Testis (tissue), 2 donors: ENCODE measurements at regions not wholly inside any gene's neighbourhood (a gene's known extent, or its start where the extent isn't known, plus 50 kb on each side); places are given as distances from the start of the nearest gene placed in this dataset.

ENCODE experiments used
- DNase-seq: peaks from one replicate; pipeline ENCODE4 v3.0.0-alpha.2; 2019
- H3K27ac ChIP-seq, 2 donors: fragments of 200-600 bp; sonication (generic); one replicate each; pipeline ENCODE4 v1.5.1; 2019
- H3K27me3 ChIP-seq: fragments of 200-600 bp; sonication (generic); one replicate; pipeline ENCODE4 v1.5.1; 2019
- H3K36me3 ChIP-seq: fragments of 200-600 bp; sonication (generic); one replicate; pipeline ENCODE4 v1.5.1; 2017; ENCODE audit warnings: low read depth; ENCODE audit errors: missing control alignments
- H3K4me1 ChIP-seq: fragments of 200-600 bp; sonication (generic); one replicate; pipeline ENCODE4 v1.5.1; 2019
- H3K4me3 ChIP-seq, 2 donors: fragments of 200-600 bp; sonication (generic); one replicate each; pipeline ENCODE4 v1.5.1; 2017 to 2019
- H3K9me3 ChIP-seq: fragments of 200-600 bp; sonication (generic); one replicate; pipeline ENCODE4 v1.5.1; 2017
- CTCF ChIP-seq, 3 experiments: fragments of 450-650 bp in 2 of 3; fragments of 200-600 bp in 1 of 3; sonication (generic) in 1 of 3; IDR thresholded peaks; one replicate each; pipeline ENCODE4 v1.5.1; 2016 to 2019; ENCODE audit warnings: antibody characterized with exemption in 3 of 3, mild to moderate bottlenecking in 2 of 3, moderate library complexity in 1 of 3
- POLR2A ChIP-seq: fragments of 450-650 bp; IDR thresholded peaks from one replicate; pipeline ENCODE4 v1.6.1; 2017; ENCODE audit warnings: antibody characterized with exemption, mild to moderate bottlenecking, moderate library complexity
- WGBS, 2 donors: methylation state at CpG; one replicate each; pipeline ENCODE4 v1.1.5; 2018; 5-methylcytosine and 5-hydroxymethylcytosine counted together
- intact Hi-C: fragments of 100-400 bp; cut with DNase I; formaldehyde crosslinking; loops from one replicate; pipeline ENCODE4 v1.15.1; 2023; ENCODE audit warnings: low total_unique reads

GRCh38 chrX:150156615-150157014 lies 206.5 kb upstream of the MAMLD1 start:
- 90 to 95% methylated on average over 4 of the region's 4 CpGs for WGBS, 2 donors
- Histone ChIP-seq H3K27ac (no peak overlapping the region), H3K4me1 (no peaks in the 10 kb centered on the region), H3K9me3 (no peaks in the 10 kb centered on the region), H3K36me3 (no peaks in the 10 kb centered on the region), H3K4me3 (no peak overlapping the region), H3K27me3 (no peaks in the 10 kb centered on the region)
- DNase-seq, result no peak
- intact Hi-C loops, result no loop called here
- no peak for TF ChIP-seq POLR2A
- no peak for TF ChIP-seq CTCF (IDR thresholded peaks at IDR 0.05)

- no peak overlapping the region for H3K4me3 ChIP-seq
- intact Hi-C loops, result no loop called here
- no peaks in the 10 kb centered on the region for H3K27me3 ChIP-seq
- no peaks in the 10 kb centered on the region for H3K36me3 ChIP-seq
- 38 to 60% methylated on average over 2 of the region's 2 CpGs for WGBS, 2 donors
- no peak for DNase-seq
- H3K4me1 ChIP-seq, result no peaks in the 10 kb centered on the region
- TF ChIP-seq CTCF (IDR thresholded peaks at IDR 0.05) (no peak), POLR2A (no peak)
- no peaks in the 10 kb centered on the region for H3K9me3 ChIP-seq
- H3K27ac ChIP-seq, result no peak overlapping the region
Observed at GRCh38 chrX:150157291-150157690, 205.8 kb upstream of the MAMLD1 start.

- no peaks in the 10 kb centered on the region for H3K9me3 ChIP-seq
- H3K4me1 ChIP-seq, result no peaks in the 10 kb centered on the region
- H3K36me3 ChIP-seq, result no peaks in the 10 kb centered on the region
- no peak overlapping the region for H3K4me3 ChIP-seq
- H3K27ac ChIP-seq, result no peak overlapping the region
- no peak for TF ChIP-seq CTCF (IDR thresholded peaks at IDR 0.05)
- TF ChIP-seq POLR2A, result no peak
- no peaks in the 10 kb centered on the region for H3K27me3 ChIP-seq
- 74% methylated on average over 6 of the region's 9 CpGs; no CpG with 5 or more reads in 1 of the 2 donors for WGBS, 2 donors
- intact Hi-C loops, result no loop called here
- DNase-seq, result no peak
Observed at GRCh38 chrX:150158554-150159332, 204.4 kb upstream of the MAMLD1 start.

- H3K27ac ChIP-seq, result no peak overlapping the region
- H3K4me3 ChIP-seq, result no peak overlapping the region
- no peaks in the 10 kb centered on the region for H3K9me3 ChIP-seq
- intact Hi-C loops, result no loop called here
- no peaks in the 10 kb centered on the region for H3K36me3 ChIP-seq
- no peak for TF ChIP-seq POLR2A
- TF ChIP-seq CTCF (IDR thresholded peaks at IDR 0.05), result no peak
- no peak for DNase-seq
- WGBS, 2 donors, result 75 to 77% methylated on average over 3 of the region's 3 CpGs
- H3K4me1 ChIP-seq, result no peaks in the 10 kb centered on the region
- H3K27me3 ChIP-seq, result no peaks in the 10 kb centered on the region
Observed at GRCh38 chrX:150159537-150159936, 203.6 kb upstream of the MAMLD1 start.

- Histone ChIP-seq H3K9me3 (no peaks in the 10 kb centered on the region), H3K27me3 (no peaks in the 10 kb centered on the region), H3K4me1 (no peaks in the 10 kb centered on the region), H3K27ac (no peak overlapping the region), H3K4me3 (no peak overlapping the region), H3K36me3 (no peaks in the 10 kb centered on the region)
- intact Hi-C loops, result no loop called here
- TF ChIP-seq POLR2A (no peak), CTCF (IDR thresholded peaks at IDR 0.05) (no peak)
- DNase-seq, result peak; percentile 29
Observed at GRCh38 chrX:150160656-150161055, 202.5 kb upstream of the MAMLD1 start.
